GM19463 (cell line): ENCODE measurements at regions not wholly inside any gene's neighbourhood (a gene's known extent, or its start where the extent isn't known, plus 50 kb on each side); places are given as distances from the start of the nearest gene placed in this dataset.
"Not testable (repeated sequence)": the region's sequence is repeated elsewhere in the genome, so short reads cannot be mapped to it uniquely, and the experiment has no call there.

ENCODE experiments used
- ATAC-seq: cut with Tn5 transposase; IDR thresholded peaks from one replicate; pipeline ENCODE4 v1.9.1; 2021; ENCODE audit warnings: mild to moderate bottlenecking, moderate library complexity; ENCODE audit not compliant: unreplicated experiment

- no peak for ATAC-seq
Measured at GRCh38 chr7:155395176-155395797, 62.6 kb upstream of the EN2 start.

DNA sequence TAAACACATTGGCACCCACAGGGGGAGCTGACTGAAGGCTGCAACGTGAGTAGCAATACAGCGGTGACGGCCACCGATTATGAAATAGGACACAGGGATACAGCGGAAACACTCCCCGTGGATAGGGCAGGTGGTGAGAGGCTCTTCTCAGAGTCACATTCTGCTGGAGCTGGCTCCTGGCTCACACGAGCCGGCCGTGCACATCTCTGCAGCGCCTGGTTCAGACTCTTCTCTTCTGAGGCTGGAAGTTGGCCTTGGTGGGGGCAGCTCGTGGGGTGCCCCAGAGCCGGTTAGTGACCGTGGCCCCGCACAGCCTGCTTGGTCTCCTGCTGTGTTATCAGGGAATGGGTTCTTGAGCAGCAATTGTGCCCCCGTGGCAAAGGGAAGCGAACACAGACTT lies 61.3 kb upstream of the EN2 start:
- ATAC-seq: no peak

DNA sequence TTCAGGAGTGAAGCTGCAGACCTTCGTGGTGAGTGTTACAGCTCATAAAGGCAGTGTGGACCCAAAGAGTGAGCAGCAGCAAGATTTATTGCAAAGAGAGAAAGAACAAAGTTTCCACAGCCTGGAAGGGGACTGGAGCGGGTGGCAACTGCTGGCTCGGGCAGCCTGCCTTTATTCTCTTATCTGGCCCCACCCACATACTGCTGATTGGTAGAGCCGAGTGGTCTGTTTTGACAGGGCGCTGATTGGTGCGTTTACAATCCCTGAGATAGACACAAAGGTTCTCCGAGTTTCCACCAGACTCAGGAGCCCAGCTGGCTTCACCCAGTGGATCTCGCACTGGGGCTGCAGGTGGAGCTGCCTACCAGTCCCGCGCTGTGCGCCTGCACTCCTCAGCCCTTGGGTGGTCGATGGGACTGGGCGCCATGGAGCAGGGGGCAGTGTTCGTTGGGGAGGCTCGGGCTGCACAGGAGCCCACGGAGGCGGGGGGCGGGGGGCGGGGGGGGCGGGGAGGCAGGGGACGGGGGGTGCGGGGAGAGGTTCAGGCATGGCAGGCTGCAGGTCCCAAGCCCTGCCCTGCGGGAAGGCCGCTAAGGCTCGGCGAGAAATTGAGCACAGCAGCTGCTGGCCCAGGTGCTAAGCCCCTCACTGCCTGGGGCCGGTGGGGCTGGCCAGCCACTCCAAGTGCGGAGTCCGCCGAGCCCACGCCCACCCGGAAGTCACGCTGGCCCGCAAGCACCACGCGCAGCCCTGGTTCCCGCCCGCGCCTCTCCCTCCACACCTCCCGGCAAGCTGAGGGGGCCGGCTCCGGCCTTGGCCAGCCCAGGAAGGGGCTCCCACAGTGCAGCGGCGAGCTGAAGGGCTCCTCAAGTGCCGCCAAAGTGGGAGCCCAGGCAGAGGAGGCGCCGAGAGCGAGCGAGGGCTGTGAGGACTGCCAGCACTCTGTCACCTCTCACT lies 59.9 kb upstream of the EN2 start:
- ATAC-seq: not testable (repeated sequence)

GRCh38 chr7:155398944-155399343 lies 59.0 kb upstream of the EN2 start:
- ATAC-seq: no peak

- ATAC-seq: no peak
Measured at GRCh38 chr7:155399577-155399976, 58.4 kb upstream of the EN2 start.

DNA sequence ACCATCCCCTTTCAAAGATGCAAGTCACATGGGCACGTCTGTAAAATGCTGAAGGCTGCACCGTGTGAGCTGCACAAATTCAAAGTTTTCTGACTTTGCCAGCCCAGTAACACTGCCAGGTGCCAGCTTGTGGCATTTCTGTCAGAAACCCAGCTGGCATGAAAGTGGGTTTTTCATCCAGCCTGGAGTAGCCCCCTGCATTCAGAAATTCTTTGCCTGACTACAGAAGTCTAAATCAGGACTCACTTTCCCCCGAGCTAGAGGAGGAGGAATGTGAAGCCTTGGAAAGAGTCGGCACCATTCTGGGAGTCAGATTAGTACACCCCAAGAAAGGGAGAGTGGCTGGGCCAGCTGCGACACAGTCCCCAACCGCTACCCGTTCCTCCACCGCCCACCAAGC lies 56.7 kb upstream of the EN2 start:
- ATAC-seq: no peak

- ATAC-seq: no peak
Measured at GRCh38 chr7:155401884-155402283, 56.0 kb upstream of the EN2 start.

DNA sequence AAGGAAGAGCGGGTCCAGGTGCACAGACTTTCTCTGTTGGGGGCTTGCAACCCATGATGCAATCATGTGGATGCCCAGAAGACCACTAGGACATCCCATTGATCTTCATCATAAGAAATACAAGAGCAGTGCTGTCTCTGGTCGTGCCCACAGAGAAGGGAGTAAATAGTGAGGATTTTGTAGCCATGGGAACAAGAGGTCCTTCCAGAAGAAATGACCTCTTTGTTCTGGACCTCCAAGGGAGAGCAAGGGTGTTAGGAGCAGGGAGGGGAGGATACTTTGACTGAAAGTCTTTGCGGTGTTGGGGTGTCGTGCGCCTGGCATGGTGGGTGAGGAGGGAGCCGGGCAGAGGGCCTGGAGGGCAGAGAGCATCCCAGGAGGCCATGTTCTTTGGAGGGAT lies 55.0 kb upstream of the EN2 start:
- no peak for ATAC-seq

- ATAC-seq: no peak
Measured at GRCh38 chr7:155404976-155405375, 53.0 kb upstream of the EN2 start.

DNA sequence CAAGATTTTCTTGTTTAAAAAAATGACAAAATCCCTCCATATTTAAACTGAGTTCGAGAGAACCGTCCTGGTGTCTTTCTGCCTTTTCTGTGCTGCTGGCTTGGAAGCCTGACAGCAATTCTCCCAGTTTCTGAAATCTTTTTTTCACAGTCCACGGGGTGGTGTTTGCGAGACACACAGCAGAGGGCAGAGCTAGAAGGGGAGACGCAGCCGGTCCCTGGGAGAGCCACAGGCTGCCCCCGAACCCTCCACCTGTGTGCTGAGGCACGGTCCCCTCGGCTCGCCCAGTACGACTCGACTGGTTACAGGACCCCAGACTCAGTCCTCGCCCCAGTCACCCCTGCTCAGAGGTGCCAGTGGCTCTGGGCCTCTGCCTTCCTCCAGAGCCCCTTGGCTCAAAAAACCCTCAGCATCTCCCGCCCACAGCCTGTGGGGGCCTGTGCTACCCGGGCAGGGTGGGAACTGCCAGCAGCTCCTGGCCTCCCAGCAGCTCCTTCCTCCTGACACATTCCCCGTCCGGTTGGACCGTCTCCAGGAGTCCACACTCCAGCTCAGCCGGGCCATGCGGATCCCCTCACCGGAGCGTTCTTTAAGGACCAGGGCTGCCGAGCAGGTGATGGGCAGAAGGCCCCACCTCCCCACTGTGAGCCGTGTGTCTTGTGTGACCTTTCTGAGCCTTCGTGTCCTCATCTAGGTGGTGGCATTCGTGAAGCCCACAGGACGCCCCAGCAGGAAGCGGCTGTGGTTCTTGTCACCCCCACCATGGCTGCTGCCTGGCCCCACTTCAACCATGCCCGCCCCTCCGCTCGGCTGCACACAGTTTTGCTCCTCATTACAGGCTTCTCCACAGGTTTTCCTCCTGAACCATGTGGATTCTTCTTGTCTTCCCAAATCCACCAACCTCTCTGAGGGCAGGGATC lies 52.3 kb upstream of the EN2 start:
- no peak for ATAC-seq

DNA sequence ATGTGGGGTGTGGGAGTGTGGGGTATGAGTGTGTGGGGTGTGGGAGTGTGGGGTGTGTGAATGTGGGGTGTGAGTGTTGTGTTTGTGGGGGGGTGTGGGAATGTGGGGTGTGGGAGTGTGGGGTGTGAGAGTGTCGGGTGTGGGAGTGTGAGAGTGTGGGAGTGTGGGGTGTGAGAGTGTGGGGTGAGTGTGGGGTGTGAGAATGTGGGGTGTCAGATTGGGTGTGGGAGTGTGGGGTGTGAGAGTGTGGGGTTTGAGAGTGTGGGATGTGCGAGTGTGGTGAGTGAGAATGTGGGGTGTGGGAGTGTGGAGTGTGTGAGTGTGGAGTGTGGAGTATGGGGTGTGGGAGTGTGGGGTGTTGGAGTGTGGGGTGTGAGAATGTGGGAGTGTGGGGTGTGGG lies 50.1 kb upstream of the EN2 start:
- no peak for ATAC-seq
